ENCODE measurements at regions not wholly inside any gene's neighbourhood (a gene's known extent, or its start where the extent isn't known, plus 50 kb on each side); places are given as distances from the start of the nearest gene placed in this dataset.

- TF ChIP-seq POLR2A (IDR thresholded peaks at IDR 0.05): no peak
- TF ChIP-seq, protein P1, sequence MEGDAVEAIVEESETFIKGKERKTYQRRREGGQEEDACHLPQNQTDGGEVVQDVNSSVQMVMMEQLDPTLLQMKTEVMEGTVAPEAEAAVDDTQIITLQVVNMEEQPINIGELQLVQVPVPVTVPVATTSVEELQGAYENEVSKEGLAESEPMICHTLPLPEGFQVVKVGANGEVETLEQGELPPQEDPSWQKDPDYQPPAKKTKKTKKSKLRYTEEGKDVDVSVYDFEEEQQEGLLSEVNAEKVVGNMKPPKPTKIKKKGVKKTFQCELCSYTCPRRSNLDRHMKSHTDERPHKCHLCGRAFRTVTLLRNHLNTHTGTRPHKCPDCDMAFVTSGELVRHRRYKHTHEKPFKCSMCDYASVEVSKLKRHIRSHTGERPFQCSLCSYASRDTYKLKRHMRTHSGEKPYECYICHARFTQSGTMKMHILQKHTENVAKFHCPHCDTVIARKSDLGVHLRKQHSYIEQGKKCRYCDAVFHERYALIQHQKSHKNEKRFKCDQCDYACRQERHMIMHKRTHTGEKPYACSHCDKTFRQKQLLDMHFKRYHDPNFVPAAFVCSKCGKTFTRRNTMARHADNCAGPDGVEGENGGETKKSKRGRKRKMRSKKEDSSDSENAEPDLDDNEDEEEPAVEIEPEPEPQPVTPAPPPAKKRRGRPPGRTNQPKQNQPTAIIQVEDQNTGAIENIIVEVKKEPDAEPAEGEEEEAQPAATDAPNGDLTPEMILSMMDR (IDR thresholded peaks at IDR 0.05 in 8 of 11, conservative IDR thresholded peaks at IDR 0.05 in 3 of 11): no peak
- no peak for TF ChIP-seq POLR2AphosphoS5 (IDR thresholded peaks at IDR 0.05)
Observed at GRCh38 chr21:17370263-17370662, 142.6 kb upstream of the CXADR start.

Measured in spleen (tissue), 7 donors.